ENCODE measurements at regions not wholly inside any gene's neighbourhood (a gene's known extent, or its start where the extent isn't known, plus 50 kb on each side); places are given as distances from the start of the nearest gene placed in this dataset.

DNA sequence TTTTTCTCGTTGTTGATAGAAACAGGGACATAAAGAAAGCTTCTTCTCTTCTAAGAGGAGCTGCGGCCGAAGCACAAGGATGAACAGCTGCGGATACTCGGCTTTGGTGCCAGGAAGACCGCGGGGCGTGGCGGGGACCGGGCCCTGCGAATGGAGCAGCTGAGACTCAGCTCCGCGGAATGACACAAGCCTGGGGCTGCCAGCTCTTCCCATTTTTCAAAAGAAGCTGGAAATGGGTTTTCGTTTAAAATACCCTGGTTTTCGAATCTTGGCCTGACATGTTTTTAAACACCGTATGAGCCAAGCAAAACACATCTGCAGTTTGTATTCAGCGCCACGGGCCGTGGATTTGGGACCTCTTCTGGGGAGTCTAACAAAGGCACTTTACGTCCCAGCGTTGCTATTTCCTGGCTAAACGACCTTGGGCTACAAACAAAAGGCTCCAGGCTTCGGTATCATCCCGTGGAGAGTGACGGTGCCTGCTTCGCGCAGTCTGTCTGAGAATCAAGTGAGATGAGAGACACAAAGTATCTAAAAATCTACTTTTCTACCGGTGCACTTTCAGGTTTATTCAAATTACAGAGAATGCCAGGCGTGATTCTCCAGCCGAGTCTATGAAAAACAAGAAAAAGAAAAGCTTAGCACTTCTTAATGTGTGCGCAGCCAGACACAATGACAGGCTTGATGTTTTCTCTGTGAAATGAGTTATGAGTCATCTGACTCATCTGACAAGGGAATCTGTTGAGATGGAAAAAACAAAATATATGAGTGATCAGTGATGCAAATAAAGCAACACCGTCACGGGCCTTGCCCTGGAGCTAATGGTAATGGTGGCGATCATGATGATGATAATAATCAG is 114.0 kb upstream of the TMEM132D start:
- DNase-seq (ENCODE audit: low read depth) = no peak

DNA sequence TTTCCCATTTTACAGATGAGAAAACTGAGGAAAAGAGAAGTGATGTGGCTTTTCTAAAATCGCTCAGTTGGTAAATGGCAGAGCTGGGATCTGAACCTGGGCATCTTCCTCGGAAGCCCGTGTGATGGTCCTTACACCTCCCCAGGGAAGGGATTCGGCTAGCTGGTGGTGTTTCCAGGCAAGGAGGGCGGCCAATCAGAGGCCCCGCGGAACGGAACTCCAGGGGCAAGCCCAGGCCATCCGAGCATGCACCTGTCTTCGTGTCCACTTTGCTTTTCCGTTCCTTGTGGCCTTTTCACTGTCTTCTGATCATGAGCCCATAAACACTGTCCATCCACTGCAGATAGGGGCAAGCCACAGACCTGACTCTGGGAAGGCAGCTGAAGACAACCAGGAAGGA is 114.8 kb upstream of the TMEM132D start:
- DNase-seq (ENCODE audit: low read depth) = no peak

DNA sequence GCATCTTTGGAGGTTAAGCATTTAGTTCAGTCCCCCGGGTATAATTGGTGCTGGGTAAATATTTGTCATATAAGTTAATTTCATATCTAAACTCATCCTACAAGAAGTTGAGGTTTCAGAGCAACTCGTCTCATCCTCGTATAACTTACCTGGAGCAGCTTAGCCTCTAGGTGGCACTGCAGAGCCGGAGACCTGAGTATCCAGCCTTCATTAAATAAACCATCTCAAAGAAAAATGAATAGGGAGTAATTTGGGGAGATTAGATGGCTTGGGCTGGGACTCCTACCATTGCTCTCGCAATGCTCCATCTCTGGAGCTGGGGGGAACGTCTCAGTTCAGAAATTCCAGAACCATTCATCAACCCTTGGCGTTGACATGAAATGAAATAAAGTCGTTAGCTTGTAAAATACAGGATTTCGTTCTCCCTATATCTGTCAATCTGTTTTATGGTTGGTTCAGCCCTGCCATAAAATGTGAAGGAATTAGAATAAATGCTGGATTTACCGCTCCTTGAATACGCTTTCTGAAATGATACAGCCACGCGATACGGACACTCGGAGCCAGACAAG is 122.9 kb upstream of the TMEM132D start:
- DNase-seq (ENCODE audit: low read depth) = peak; percentile 1

DNA sequence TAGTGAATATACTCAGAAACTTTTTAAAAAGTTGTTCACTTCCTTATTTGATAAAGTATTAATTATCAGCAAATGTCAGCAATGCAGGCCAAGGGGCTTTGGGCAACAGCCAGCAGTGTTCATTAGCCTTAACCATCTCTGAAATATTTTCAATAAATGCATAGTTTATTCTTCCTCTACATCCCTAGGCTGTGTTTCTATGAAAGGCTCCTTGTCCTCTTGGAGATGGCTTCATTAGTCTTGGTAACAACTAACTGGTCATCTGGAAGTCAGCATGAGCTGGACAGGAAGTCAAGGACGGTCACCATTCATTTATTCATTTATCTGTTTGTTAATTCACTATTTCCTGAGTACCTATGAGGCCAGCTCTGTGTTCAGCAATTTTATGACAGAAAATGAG is 124.0 kb upstream of the TMEM132D start:
- no peak for DNase-seq (ENCODE audit: low read depth)

DNA sequence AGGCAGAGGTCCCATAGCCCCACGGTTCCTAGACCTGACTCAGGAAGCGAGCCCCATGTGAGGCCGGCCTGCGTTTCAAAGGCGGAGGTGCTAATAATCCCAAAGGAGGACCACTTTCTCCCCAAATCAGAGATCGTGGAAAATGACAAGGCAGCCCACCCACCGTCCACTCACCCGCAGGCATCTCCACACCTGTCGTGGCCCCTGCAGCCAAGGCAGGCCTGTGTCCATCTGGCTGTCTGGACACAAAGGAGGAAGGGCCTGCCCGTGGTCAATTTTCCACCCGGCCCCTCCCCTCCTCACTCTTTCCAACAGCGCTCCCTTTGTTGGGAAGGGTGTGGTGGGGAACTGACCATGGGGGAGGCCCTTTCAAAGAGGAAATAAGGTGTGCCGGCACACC is 125.3 kb upstream of the TMEM132D start:
- no peak for DNase-seq (ENCODE audit: low read depth)

DNA sequence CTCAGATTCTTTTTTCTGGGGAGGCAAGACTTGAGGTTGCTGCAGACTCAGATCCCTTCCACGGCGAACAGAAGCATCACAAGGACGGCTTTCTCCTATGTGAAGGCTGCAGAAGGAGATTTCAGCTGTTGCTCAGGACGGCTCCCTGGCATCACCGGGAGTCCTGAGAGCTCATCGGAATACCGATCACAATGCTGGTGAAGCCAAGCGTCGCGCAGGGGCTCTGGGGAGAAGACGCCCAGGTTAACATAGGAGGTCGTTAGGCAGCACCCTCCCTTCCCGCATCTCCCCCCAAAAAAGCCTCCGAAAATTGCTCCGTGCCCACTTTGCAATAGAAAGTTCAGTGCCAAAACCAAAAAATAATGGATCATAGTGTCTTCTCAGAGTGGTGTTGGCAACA is 127.2 kb upstream of the TMEM132D start:
- no peak for DNase-seq (ENCODE audit: low read depth)

DNA sequence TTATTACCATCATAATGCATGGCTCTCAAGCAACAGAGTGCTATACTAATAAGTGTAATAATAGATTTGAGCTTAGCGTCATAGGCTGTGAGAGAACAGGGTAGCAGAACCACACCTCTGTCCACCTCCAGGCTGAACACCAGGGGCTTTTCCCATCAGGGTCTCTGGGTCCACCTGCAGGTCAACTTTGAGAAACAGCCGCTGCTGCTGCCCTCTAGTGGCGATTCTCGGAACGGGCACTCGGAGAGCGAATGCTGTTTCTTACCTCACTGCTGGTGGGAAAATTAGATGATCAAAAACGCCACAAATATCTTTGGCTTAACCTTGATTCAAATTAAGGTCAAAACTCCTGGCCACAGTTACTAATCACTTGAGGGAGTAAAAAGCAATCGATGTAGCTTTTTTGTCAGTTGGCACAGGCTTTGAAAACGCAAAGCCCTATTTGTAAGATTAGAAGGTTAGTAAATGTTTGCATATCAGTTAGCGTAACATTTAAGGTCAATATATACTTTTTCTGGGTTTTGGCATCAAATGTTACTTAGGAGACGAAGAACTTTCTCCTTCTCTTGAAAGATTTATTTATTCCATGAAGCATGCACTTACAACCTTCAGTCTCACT is 127.9 kb upstream of the TMEM132D start:
- peak; percentile 43 for DNase-seq (ENCODE audit: low read depth)

DNA sequence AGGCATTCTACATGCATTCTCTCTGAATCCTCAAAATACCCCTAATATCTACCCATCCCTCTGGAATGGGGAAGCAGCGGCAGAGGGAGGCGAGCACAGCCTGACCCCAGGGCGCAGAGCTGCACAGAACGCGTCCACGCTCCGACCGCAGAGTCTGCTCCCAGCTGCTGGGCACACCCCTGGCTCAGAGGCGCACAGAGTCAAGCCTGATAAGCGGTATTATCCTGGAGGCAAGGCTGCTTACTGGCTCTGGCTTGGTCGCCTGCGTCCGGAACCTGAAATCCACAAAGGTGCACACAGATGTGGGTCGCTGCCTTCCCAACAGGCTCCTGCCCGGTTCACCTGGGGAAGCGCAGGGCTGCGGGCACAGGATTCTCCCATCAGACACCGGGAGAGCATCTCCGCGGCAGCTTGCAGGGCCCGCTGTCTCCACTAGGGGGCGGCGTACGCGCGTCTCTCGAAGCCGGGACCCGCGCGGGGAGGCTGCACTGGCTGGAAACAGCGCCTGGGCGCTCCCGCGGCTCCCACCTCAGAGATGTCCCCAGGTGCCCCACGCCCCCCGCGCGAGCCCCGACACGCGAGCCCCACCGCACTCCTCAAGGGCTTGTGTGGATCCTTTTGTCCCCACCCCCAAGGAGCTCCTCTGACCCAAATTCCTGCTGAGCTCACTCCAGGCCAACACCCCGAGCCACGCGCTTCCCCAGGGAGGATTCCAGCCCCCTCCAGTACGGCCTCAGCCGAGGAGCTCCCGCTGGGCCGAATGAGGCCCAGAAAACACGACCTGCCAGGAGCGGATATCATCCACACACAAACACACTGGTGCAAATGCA is 120.1 kb upstream of the FZD10 start:
- DNase-seq (ENCODE audit: low read depth) = peak; percentile 32

DNA sequence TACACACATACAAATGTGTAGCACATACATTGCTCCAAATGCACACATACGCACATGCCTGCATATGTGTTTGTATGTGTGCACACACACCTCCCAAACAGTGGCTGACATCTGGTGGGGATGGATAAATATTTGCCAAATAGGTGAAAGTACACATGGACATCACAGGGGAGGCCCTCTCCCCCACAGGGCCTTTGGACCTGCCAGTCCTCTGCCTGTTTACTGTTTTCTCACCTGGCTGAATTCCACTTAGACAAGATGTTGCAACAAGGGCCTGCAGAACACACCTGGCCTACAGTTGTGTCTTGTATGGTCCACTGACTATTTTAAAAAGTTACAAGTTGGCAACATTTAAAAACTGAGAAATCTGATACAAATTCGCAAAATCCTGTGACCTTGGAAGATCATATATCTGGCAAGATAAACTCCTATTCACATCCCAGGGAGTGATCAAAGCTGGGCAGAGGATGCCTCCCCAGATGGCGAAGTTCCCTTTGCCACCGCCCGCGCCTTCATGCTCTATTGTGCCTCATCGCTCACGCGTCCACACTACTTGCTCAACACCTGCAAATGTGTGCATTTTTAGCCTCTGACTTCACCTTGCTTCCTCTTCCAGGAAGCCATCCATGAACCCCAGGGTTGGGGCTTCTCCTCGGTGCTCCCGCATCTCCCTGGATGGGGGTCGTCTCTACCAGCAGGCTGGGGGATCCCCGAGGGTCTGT is 118.4 kb upstream of the FZD10 start:
- DNase-seq (ENCODE audit: low read depth) = no peak

DNA sequence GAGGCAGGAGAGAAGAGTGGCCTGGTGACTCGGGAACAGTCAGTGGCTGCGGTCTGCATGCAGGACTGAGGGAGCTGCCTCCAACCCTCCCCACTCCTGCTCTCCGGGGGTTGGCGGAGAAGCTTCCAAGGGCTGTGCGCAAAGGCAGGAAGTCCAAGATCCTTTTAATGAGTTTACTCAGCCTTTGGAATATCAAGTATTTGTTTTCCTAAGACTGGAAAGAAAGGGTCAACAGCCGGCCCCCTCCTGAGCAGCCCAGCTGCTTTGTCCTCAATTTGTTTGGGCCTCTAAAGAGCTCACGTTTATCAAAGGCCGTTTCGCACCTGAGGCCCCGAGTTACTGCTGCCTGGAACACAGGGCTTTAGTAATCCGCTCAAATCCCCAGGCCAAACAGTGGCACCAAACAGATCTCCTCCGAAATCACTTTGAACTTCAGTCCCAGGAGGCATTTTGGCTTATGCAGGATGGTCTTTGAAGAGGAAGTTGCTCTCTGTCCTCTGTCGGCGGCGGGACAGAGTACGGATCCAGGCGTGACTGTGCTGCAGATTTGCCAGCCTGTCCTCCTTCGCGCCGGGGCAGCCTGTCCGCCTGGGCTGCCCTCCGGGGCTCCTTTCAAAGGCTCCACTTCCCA is 117.2 kb upstream of the FZD10 start:
- no peak for DNase-seq (ENCODE audit: low read depth)

DNA sequence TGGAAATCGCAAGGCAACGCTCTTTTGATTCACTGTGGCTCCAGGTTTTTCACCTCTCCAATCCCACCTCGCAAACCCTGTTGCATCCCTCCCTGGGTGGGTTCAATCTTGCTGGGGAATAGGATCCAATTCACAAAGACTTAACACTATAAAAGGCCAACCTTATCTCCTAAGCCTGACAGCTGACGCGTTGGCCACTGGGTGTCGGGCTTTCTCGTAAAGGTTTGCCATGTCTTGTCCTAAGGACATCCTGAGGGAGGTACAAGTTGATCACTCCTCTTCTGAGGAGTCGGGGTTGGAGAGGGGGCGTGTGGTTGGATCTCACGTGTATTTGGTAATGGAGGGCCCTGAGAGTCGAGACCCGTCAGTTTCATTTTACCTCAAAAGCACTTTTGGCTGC is 112.6 kb upstream of the FZD10 start:
- no peak for DNase-seq (ENCODE audit: low read depth)

DNA sequence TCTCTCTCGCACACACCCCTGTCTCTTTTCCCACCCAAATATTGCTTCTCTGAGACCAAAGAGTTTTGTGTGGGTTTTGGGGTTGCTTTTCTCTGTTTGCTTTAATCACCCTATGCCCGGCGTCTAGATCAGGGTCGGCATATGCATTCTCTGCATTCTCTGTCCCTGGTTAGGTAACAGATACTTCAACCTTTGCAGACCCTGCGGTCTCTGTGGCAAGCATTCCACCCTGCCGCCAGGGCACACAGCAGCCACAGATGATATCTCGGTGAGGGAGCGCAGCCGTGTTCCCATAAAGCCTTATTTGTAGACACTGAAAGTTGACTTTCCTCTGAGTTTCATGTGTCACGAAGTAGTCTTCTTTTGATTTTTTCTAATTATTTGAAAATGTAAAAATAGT is 110.4 kb upstream of the FZD10 start:
- DNase-seq (ENCODE audit: low read depth) = no peak

DNA sequence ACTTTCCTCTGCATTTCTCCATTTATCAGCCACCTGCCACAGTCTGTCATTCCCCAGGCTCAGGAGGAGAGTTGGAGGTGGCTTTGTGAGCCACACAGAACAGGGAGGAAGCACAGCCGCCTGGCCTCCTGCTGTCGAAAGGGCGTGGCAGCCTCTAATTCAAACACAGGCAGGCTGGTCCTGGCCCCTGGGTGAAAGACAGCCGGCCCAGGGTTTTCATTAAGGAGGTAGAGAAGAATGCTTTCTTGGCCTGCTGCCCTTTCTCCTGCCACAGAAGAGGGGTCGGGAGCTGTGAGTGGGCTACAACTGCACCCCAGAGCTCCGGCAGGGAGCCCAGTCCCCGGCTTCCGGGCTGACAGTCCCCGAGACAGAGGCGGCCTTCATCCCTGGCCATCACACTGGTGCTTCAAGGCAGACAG is 108.6 kb upstream of the FZD10 start:
- DNase-seq (ENCODE audit: low read depth) = no peak

DNA sequence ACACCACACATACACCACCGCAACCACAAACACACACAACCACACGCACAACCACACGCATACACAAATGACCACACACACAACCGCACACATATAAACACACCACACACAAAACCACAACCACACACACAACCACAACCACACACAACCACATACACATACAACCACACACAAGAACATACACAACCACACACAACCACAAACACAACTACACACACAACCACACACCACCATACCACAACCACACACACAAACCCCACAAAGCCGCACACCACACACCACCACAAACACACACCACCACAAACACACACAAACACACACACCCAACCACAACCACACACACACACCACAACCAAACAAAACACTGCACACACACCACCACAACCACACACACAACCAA is 107.5 kb upstream of the FZD10 start:
- DNase-seq (ENCODE audit: low read depth) = no peak

DNA sequence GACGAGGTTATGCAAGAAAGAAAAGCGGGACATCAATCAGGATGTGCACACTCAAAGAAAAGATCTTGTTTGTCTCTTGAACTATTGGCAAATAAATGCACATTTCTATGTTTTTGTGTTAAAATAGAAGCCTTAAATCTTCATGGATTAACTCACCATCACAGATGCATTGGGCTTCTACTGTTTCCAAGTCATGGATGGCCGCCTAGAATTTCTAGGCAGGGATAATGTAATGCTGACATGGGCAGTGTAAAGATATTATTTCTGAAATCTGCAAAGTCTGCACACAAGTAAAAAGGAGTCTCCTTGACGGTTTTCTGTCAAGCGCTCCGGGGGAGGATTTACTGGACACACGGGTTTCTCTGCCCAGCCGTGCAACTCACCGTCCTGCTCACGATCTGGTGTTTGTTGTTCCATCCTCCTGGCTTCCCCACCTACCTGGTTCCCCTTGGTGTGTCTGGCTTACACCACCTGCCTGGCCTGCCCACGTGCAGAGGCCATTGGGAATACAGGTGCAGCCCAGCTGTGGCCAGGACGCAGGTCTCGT is 103.3 kb upstream of the FZD10 start:
- DNase-seq (ENCODE audit: low read depth) = no peak

DNA sequence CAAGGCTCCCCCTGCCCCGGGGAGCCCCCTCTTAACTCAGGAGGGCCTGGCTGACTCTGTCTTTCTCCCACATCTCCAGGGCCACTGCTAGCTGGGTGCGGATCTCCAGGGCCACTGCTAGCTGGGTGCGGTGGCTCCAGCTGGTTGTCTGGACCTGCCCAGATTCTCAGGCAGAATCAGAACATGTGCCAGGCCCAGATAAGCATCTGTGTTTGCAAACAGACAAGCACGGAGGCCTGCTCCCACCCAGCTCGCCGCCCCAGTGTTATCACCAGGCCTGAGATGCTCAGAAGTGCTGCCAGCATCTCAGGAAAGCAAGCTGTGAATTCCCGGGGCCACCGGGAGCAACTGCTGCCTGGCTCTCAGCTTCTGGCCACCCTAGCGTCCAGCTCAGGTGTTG is 98.4 kb upstream of the FZD10 start:
- DNase-seq (ENCODE audit: low read depth) = no peak

DNA sequence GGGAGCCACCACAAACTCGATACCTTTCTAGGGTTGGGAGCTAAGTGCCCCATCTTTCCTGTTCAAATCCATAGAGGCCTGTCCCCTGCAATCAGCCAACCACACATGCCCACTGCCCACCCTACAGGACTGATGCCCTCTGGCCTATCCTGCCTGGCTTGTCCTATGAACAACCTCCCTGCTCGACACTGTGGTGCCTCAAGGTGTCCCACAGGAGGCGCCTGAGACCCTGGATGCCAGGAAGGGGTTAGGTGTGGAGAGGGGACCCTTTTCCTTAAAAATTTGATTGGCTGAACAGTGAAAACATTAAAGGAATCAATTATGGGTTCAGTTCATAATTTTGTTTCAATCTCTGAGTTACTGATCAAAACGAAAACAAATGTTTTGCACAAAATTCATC is 97.3 kb upstream of the FZD10 start:
- DNase-seq (ENCODE audit: low read depth) = no peak

DNA sequence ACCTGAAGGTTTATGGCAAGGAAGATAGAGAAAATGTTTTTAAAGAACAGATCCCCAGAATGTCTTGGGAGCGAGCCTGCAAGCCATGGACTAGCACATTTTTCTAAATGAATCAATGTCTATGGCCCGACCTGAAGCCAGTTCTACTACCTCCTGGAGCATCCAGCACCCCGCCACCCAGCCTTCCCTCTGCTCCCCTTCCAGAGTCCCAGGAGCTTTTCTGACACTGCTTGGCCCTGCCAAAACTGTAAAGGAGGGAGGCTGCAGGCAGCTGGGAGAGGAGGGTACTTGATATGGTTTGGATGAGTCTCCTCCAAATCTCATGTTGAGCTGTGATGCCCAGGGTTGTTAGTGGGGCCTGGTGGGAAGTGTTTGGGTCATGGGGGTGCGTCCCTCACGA is 95.5 kb upstream of the FZD10 start:
- no peak for DNase-seq (ENCODE audit: low read depth)

DNA sequence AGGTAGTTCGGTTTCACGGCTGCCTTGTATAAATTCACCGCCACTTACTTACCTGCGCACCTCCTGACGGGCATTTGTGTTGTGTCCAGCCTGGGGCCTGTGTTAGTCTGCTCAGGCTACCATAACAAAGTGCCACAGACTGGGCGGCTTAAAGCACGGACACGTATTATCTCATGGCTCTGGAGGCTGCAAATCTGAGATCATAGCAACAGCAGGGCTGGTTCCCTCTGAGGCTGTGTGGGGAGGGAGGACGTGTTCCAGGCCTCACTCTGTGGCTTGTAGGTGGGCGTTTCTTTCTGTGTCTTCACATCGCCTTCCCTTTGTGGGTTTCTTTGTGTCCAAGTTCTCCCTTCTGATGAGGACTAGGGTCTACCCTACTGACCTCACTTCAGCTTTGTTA is 93.5 kb upstream of the FZD10 start:
- no peak for DNase-seq (ENCODE audit: low read depth)

DNA sequence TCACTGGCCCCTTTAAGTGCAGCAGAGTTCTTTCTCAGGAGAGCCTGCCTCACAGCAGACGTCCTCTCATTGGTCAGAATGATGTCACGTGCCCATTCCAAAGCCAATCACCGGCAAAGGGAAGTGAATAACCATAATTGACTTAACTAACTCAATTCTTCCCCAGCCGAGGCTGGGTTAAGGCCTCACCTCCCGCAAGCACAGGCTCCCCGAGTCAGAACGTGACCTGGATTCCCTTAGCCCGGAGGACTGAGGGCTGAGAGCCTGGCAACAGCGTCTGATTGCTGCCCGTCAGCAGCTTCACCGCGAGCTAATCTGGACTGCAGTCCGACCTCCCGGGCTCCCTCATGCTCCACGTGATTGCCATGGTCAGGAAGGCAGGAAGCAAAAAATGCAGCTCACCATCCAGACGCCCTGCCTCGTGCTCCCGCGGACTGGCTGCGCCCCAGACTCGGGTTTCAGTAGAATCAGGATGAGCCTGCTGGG is 92.1 kb upstream of the FZD10 start:
- no peak for DNase-seq (ENCODE audit: low read depth)

DNA sequence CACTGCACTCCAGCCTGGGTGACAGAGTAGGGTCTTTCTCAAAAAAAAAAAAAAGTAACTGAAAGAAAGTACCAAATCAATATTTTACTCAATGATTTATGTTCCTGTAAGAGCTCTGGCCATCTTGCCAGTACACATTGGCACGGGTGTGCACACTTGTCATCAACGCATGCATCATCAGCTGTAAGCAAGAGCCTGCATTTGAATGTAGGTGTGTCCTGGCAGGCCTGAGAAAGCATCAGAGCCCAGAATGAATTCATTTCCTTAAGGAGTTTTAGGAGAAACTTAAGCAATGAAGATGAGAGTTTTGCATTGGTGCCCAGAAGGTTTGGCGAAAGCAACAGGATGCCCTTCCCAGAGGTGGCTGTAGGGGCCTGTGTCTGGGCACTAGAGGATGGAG is 88.5 kb upstream of the FZD10 start:
- DNase-seq (ENCODE audit: low read depth) = no peak

Measured in stimulated activated CD8-positive, alpha-beta memory T cell treated with anti-CD3 and anti-CD28 coated beads, Interleukin-4, amount 100 ng/mL, for 24 hours (primary cell).